Ishikawa (cell line): ENCODE measurements at regions not wholly inside any gene's neighbourhood (a gene's known extent, or its start where the extent isn't known, plus 50 kb on each side); places are given as distances from the start of the nearest gene placed in this dataset.

Source experiments
- CEBPB ChIP-seq: IDR thresholded peaks from 2 replicates; pipeline ENCODE4 v1.6.1; 2012
- CREB1 ChIP-seq: IDR thresholded peaks from 2 replicates; pipeline ENCODE4 v1.6.1; 2012; ENCODE audit warnings: low read depth
- EGR1 ChIP-seq: IDR thresholded peaks from 2 replicates; pipeline ENCODE4 v1.6.1; 2012
- EP300 ChIP-seq: IDR thresholded peaks from 2 replicates; pipeline ENCODE4 v1.6.1; 2012; ENCODE audit warnings: borderline replicate concordance
- FOXM1 ChIP-seq: IDR thresholded peaks from 2 replicates; pipeline ENCODE4 v1.6.1; 2012; ENCODE audit warnings: low read depth, borderline replicate concordance
- MAX ChIP-seq: IDR thresholded peaks from 2 replicates; pipeline ENCODE4 v1.6.1; 2012
- NFIC ChIP-seq: IDR thresholded peaks from 2 replicates; pipeline ENCODE4 v1.6.1; 2012
- RAD21 ChIP-seq: IDR thresholded peaks from 2 replicates; pipeline ENCODE4 v1.6.1; 2012; ENCODE audit warnings: low read depth
- REST ChIP-seq: IDR thresholded peaks from 2 replicates; pipeline ENCODE4 v1.6.1; 2012; ENCODE audit warnings: low read depth, mild to moderate bottlenecking
- TAF1 ChIP-seq: IDR thresholded peaks from 2 replicates; pipeline ENCODE4 v1.6.1; 2012; ENCODE audit warnings: low read depth, mild to moderate bottlenecking
- TCF12 ChIP-seq: IDR thresholded peaks from 2 replicates; pipeline ENCODE4 v1.6.1; 2012; ENCODE audit warnings: low read depth
- TEAD4 ChIP-seq: IDR thresholded peaks from 2 replicates; pipeline ENCODE4 v1.6.1; 2012
- USF1 ChIP-seq: IDR thresholded peaks from 2 replicates; pipeline ENCODE4 v1.6.1; 2012
- YY1 ChIP-seq: IDR thresholded peaks from 2 replicates; pipeline ENCODE4 v1.6.1; 2012; ENCODE audit warnings: low read depth
- ZBTB7A ChIP-seq: IDR thresholded peaks from 2 replicates; pipeline ENCODE4 v1.6.1; 2012; ENCODE audit warnings: low read depth

- TF ChIP-seq MAX = no peak
- TF ChIP-seq YY1 = no peak
- TF ChIP-seq REST = no peak
- no peak for TF ChIP-seq USF1
- no peak for TF ChIP-seq ZBTB7A
- TF ChIP-seq CREB1 = no peak
- TF ChIP-seq FOXM1 = no peak
- TF ChIP-seq EGR1 = no peak
- no peak for TF ChIP-seq TAF1
- TF ChIP-seq NFIC = no peak
- no peak for TF ChIP-seq TCF12
- no peak for TF ChIP-seq EP300
- TF ChIP-seq RAD21 = no peak
Measured at GRCh38 chr10:130914367-130914766, 397.2 kb downstream of the TCERG1L start.

- TF ChIP-seq ZBTB7A (no peak), CEBPB (no peak), FOXM1 (no peak), TCF12 (no peak), RAD21 (no peak), CREB1 (no peak), EP300 (no peak), REST (no peak), MAX (no peak), TEAD4 (no peak), NFIC (no peak), YY1 (no peak), USF1 (no peak), EGR1 (no peak), TAF1 (no peak)
Measured at GRCh38 chr10:130915065-130915464, 396.5 kb downstream of the TCERG1L start.

- no peak for TF ChIP-seq CEBPB
- TF ChIP-seq EP300 = no peak
- TF ChIP-seq FOXM1 = no peak
- TF ChIP-seq TEAD4 = no peak
- TF ChIP-seq ZBTB7A = no peak
- no peak for TF ChIP-seq CREB1
- TF ChIP-seq REST = no peak
- TF ChIP-seq YY1 = no peak
- TF ChIP-seq TCF12 = no peak
- TF ChIP-seq TAF1 = no peak
- no peak for TF ChIP-seq RAD21
- TF ChIP-seq EGR1 = no peak
Measured at GRCh38 chr10:130921461-130921860, 390.1 kb downstream of the TCERG1L start.

- TF ChIP-seq CREB1 (no peak), USF1 (no peak), FOXM1 (no peak), RAD21 (no peak), CEBPB (no peak), YY1 (no peak), MAX (no peak), REST (no peak), EGR1 (no peak), EP300 (no peak), NFIC (no peak), TAF1 (no peak), TEAD4 (no peak)
Measured at GRCh38 chr10:130921911-130922440, 389.5 kb downstream of the TCERG1L start.
